ENCODE measurements at regions not wholly inside any gene's neighbourhood (a gene's known extent, or its start where the extent isn't known, plus 50 kb on each side); places are given as distances from the start of the nearest gene placed in this dataset.
"Not testable (repeated sequence)": the region's sequence is repeated elsewhere in the genome, so short reads cannot be mapped to it uniquely, and the experiment has no call there.

DNA sequence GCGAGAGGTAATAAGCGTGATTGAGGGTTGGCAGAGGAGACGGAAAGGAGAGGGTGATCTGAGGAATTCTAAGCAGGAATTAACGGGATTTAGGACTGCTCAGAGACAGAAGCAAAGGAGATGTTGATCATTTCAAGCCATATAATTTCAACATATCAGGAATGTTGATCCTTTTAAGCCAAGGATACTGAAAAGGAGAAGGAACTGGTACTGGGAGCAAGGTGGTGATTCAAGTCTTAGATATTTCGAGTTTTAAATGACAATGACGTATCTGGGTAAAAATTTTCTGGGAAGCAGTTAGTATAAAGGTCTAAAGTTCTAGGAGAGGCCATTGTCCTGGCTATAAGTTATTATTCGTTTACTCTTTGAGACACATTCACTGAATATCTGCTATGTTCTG lies 91.3 kb upstream of the OGFRL1 start:
- no peak for DNase-seq (ENCODE audit: low read depth in 4 of 4, low spot score in 3 of 4)

DNA sequence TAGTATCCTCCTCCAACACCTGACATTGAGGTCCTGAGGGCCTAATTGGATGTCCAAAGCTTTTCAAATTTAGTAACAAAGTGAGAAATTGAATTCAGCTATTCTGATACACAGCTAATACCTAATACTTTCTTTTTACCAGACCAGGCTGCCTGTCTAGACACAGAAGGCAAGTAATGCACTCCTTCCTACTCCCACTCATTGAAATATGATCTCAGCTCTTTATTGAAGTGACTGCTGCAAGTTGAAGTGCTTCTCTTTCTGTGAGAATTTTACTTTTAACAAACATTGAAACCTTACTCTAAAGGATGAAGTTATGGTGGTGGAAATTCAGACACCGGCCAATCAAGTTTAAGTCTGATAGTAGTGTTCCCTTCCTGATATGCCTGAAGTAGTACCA lies 90.8 kb upstream of the OGFRL1 start:
- DNase-seq (ENCODE audit: low read depth in 4 of 4, low spot score in 3 of 4), result peak; percentile 22 to 46 (median 26)

DNA sequence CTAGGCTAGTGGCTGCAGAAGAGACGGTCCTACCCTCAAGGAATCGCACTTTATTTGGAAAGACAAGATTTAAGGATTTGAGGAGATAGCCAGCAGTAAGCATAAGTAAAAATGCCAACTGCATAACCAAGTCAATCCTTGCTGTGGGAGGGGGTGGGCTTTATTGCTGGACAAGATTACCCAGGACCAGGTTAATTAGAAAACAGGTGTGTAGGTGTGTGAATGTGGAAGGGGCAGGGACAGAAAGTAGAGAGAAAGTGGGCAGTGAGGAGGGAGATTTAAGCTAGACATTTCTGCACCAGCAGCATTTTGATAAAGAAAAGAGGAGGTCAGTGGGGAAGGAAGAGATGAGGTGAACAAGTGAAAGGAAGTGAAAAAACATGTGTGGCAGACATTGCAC lies 89.7 kb upstream of the OGFRL1 start:
- no peak for DNase-seq (ENCODE audit: low read depth in 4 of 4, low spot score in 3 of 4)

DNA sequence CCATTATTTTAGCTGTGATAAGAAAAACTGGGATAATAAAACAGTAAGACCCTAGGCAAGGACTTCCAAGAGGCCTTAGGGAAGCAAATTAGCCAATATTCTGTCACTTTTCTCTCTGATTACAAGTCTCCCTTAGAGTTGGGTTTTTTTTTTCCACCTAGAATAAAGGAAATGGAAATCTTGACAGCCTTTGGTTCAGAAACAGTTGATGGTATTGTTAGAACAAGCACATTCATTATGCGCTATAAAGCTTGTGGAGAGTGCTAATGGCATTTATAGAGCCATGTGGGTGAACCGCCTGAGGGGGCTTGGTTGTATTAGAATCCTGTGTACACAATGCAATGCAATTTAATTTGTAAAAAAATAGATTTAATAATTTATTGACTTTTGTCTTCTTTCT lies 88.9 kb upstream of the OGFRL1 start:
- DNase-seq (ENCODE audit: low read depth in 4 of 4, low spot score in 3 of 4), result no peak

DNA sequence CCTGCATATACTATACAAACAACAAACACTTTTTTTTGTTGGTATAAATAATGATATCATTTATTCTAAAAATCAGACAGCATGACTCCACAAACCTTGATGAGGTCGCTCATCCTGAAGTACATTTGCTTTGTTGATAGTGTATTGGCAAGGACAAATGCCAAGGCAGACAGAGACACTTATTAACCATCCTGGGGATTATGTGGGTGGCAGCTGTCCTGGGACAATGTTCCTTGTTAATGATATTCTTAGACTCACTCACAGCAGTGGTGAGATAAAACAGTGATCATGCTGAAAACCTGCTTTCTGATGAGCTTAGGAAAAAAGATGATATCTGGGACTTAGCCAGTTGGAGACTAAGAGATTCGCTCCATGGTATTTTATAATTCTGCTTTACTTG lies 85.4 kb upstream of the OGFRL1 start:
- no peak for DNase-seq (ENCODE audit: low read depth in 4 of 4, low spot score in 3 of 4)

DNA sequence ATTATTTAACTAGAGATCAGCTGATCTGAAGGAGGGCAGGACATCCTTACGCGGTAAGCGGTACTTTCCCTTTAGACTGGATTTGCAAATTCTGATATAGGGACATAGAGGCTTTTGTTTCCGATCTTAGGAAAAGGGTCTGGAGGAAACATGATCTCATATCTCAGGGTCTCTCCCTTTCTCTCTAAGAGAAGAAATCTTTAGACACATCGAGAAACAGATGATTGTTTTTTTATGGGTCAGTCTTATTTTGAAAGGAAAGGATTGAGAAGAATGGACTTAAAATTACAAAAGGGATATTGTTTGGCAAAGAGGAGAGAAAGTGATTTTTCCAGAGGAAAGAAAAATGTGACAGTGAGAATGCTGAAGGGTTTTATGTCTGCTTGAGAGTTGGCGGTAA lies 83.9 kb upstream of the OGFRL1 start:
- no peak for DNase-seq (ENCODE audit: low read depth in 4 of 4, low spot score in 3 of 4)

DNA sequence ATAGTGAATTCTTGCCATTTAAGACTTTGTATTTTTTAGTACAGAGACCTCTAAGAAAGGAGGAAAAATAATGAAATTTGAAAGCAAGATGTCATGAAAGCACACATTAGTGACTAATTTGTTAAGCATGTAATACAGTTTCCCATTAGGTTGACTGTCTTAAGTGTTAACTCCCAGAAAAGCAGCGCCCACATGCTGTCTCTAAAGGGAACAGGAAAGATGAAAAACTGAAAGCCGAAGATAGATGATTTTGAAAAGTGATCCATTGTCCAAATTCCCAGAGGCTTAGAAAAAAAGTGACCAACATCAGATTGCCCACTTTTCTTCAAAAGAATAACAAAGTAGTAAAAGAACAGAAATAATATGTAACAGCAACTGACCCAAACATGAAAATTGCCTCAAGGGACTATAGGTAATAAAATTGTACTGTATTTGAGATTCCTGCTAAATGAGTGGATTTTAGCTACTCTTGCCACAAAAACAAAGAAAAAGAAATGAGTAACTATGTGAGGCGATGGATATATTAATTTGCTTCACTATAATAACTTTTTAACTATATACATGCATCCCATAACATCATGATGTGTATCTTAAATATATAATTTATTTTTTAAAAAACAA lies 83.2 kb upstream of the OGFRL1 start:
- DNase-seq (ENCODE audit: low read depth in 4 of 4, low spot score in 3 of 4), result no peak

DNA sequence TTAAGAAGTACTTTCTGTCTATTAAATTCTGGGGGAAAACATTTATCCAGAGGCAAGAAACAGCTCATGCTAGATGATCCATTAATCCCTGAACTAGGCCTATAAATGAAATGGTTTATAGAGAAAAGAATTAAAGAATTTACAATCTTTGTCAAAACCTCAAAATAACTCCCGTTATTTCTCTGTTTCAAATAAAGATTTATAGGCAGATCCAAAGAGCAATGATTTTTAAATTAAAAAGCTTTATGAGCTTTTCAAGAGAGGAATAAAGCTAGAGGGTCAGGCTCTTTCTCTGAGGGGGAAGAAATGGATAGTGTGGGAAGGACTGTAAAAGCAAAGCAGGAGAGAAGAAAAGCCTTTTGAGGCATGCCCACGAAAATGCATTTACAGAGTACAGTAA lies 82.5 kb upstream of the OGFRL1 start:
- no peak for DNase-seq (ENCODE audit: low read depth in 4 of 4, low spot score in 3 of 4)

DNA sequence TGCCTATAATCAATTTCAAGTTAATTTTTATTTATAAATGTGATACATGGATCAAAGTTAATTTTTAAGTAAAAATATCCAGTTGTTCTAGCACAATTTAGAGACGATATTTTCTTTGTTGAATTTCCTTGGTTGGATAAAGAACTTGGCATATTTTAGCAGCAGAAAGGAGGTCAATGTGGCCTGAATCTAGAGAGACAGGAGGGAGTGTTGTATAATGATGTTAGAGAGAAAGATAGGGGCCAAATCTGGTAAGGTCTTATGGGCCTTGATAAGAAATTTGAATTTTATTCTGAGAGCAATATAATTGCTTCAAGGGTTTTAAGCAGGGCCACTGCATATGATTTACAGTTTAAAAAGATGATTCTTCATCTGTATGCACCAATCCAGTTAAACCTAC lies 79.4 kb upstream of the OGFRL1 start:
- DNase-seq (ENCODE audit: low read depth in 4 of 4, low spot score in 3 of 4), result no peak

DNA sequence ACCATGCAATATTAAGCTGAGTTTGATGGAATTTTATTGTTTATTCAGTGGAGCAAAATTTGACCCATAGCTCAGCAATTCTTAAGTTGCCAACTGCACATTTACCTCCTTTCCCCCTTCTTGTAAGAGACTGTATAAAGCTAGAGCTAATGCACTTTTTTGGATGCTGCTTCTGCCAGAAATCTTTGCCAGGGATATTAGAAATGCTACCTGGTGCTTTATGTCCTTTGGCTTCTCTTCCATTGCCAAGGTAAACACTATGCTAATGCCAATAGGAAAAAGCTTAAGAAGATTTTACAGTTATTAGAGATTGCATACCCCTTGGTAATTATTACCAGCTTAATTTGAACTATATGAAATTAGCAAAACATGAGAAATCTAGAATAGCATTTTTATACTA lies 79.0 kb upstream of the OGFRL1 start:
- no peak for DNase-seq (ENCODE audit: low read depth in 4 of 4, low spot score in 3 of 4)

DNA sequence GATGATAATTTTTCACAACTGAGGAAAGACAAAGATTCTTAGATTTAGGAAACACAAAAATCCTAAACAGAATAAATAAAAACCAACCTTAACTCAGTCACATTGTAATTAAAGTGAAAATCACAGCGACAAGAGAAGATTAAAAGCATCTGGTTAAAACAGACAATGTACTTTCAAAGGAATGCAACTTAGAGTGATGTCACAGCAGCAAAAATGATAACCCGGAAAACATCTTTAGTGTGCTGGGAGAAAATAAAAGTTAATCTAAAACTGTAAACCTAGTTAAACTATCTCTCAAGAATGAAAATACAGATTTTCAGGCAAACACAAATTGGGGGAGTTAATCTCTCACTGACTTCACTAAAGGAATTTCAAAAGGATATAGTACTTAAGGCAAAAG lies 76.8 kb upstream of the OGFRL1 start:
- no peak for DNase-seq (ENCODE audit: low read depth in 4 of 4, low spot score in 3 of 4)

DNA sequence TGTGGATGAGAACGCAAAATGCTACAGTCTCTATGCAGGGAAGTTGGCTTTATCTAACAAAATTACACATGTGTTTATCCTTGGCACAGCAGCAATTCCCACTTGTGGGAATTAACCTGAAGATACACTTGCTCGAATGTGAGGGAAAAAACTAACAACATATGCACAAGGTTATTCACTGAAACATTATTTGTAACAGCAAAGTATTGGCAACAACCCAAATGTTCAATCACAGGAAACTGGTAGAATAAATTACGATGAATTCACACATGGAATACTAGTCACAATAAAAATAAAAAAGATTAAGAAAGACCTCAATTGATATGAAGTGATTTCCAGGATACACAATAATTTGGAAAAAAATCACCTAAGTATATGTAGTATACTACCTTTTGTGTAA lies 68.1 kb upstream of the OGFRL1 start:
- no peak for DNase-seq (ENCODE audit: low read depth in 4 of 4, low spot score in 3 of 4)

DNA sequence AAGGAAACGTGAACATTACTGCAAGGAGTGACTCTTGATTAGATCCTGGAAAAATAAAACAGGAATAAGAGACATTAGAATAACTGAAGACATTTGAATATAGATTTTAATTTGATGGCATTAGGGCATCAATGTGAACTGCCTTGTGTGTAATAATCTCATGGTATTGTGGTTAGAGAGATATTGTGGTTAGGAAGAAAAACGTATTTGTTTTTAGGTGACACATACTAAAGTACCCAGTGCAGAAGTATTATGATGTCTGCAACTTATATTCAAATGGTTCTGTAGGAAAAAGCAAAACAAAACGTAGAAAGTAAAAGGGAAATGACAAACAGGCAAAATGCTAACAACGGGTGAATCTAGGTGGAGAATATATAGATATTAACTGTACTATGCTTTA lies 65.9 kb upstream of the OGFRL1 start:
- DNase-seq (ENCODE audit: low read depth in 4 of 4, low spot score in 3 of 4), result no peak

DNA sequence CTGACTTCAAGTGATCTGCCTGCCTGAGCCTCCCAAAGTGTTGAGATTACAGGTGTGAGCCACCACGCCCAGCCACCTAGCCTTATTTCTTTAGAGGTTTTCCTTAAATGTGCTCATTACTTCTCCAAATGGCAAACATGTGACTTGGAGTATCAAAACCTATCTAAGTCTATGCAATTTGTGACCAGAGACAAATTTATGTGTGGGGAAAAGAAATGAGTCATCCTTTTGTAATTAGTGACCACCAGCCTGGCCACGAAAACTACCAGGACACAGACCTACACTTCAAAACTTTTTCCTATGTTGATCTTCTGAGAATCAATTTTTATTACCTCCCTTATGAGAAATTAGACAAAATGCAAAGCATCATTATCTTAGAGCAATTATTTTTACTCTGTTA lies 64.6 kb upstream of the OGFRL1 start:
- DNase-seq (ENCODE audit: low read depth in 4 of 4, low spot score in 3 of 4), result no peak

DNA sequence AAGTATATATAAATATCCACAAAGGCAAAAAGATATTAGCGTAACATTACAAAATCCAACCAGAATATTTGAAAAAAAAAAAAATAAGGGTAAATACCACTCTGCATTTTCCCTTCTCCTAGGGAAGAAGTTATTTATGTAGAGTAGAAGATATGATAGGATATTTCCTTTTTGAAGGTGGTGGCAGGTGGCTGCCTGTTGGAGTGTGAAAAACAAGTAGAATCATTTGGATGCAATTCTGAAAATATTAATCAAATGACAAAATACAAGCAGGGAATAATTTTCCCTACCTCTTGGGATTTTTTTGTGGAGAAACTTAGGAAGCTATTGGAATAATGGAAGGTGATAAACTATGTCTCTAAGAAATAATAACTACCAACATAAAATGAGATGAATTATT lies 62.5 kb upstream of the OGFRL1 start:
- DNase-seq (ENCODE audit: low read depth in 4 of 4, low spot score in 3 of 4), result no peak

DNA sequence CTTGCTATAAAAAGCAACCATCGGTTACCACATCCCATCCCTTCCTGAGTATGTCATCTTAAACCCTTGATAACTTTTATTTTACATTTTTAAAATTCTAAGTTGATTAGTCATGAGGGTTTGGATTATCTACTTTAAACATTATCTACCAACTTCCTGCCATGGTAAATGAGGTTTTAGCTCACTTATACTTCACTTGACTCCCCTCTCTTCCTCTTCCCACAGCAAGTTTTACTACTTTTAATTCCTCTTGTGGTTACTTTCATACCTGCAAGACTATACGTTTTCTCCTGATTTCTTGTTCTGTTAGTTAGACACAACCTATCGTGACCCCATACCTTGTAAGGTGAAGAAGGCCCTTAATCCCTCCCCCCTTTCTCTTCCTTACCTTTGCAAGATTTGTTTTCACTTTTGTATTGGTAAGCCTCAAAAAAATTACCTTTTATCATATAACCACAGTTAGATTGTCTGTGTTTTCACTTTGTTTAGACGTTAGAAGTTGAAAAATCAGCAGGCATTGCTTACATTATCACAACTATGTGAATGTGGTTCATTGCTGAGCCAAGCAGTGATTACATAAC lies 60.1 kb upstream of the OGFRL1 start:
- no peak for DNase-seq (ENCODE audit: low read depth in 4 of 4, low spot score in 3 of 4)

DNA sequence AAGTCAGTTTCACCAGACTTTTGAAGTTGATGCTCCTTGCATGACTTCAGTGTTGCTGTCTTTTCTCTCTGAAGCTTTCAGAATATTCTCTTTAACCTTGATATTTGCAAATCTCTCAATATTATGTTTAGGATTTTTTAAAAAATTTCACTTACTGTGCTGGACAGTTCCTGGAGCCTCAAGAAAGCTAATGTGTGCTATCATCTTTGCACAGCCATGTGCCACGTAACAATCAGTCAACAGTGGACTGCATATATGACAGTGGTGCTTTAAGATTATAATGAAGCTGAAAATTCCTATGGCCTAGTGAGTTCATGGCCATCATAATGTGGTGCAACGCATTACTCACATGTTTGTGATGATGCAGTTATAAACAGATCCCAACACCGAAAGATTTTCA lies 59.1 kb upstream of the OGFRL1 start:
- no peak for DNase-seq (ENCODE audit: low read depth in 4 of 4, low spot score in 3 of 4)

DNA sequence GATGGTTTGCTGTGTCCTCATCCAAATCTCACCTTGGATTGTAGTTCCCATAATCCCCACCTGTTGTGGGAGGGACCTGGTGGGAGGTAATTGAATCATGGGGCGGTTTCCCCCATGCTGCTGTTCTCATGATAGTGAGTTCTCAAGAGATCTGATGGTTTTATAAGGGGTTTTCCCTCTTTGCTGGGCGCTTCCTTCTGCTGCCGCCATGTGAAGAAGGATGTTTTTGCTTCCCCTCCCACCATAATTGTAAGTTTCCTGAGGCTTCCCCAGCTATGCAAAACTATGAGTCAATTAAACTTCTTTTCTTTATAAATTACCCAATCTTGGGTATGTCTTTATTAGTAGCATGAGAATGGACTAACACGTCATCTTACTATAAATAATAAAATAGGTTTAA lies 55.7 kb upstream of the OGFRL1 start:
- DNase-seq (ENCODE audit: low read depth in 4 of 4, low spot score in 3 of 4), result not testable (repeated sequence)

DNA sequence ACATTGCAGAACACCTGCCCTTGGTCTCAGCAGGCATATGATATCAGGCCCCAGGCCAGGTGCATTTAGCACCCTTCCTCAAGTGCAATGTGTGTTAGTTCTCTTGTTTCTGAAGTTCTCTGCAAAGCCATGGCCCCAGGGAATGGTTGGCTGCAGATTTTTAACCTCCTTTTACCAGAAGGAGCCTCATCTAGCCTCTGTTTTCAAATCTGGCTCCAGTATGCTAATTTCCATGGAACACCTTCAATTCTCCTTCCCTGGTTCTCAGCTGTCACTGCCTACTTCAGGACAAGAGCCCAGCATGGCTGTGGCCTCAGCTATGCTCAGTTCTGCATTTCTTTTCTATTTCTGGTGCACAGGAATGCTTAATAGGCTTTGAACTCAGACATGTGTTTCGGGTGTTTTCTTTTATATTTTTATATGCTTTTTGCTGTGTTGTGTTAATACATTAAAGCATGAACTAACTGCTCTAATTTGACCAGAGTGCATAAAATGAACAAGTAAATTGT lies 51.6 kb upstream of the OGFRL1 start:
- DNase-seq (ENCODE audit: low read depth in 4 of 4, low spot score in 3 of 4), result no peak

DNA sequence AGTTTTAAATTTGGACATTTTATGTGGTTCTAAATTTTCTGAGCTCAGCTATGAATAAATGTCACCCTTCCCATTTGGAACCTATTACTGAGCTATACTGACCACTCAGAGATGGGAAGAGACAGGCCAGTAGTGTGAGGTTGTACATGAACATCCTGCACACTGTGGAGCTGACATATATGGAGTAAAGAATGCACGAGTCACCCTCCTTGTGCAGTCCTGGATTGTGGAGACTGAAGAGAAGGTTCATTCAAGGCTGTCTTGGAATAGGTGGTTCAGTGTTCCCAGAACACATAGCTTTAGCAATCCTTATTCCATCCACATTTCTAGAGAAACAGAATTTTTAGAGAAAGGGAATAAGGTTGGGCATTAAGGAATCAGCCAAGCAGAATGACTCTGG lies 50.3 kb upstream of the OGFRL1 start:
- DNase-seq (ENCODE audit: low read depth in 4 of 4, low spot score in 3 of 4), result no peak
